T-cell (primary cell): ENCODE measurements at regions not wholly inside any gene's neighbourhood (a gene's known extent, or its start where the extent isn't known, plus 50 kb on each side); places are given as distances from the start of the nearest gene placed in this dataset.

Experiments used
- ATAC-seq, 4 experiments: fragments of 200-7000 bp in 3 of 4; fragments of 150-1000 bp in 1 of 4; cut with Tn5 transposase; replicated peaks in 1 of 4; 1 replicate in 3 of 4; 2 replicates in 1 of 4; pipeline ENCODE4 v1.10.0; 2021; ENCODE audit warnings: moderate library complexity in 3 of 4, mild to moderate bottlenecking in 2 of 4, moderate number of reproducible peaks in 1 of 4
- CTCF ChIA-PET, 2 donors: fragments of 300-600 bp; sonication (Branson Sonifier 250); formaldehyde crosslinking; loops; one replicate each; lab custom pipeline; 2022; ENCODE audit warnings: antibody characterized with exemption in 2 of 2; lab: Charles Lee
- POLR2A ChIA-PET, 2 donors: fragments of 300-600 bp; sonication (Branson Sonifier 250); formaldehyde crosslinking; loops; one replicate each; lab custom pipeline; 2022; ENCODE audit warnings: antibody characterized with exemption in 2 of 2; lab: Charles Lee
- DNase-seq, 35 experiments: peaks; one replicate each; pipeline versions ENCODE4 v3.0.0 to v3.0.0-alpha.2; 2013 to 2023
- H3K27ac ChIP-seq: one replicate; pipeline ENCODE4 v1.5.1; 2013; ENCODE audit warnings: low read length
- H3K27me3 ChIP-seq, 2 experiments: replicated peaks in 1 of 2; 1 replicate in 1 of 2; 2 replicates in 1 of 2; pipeline versions ENCODE4 v1.6.1 to v1.7.0; 2013; ENCODE audit warnings: low read length in 1 of 2, mixed read lengths in 1 of 2; ENCODE audit not compliant: control insufficient read depth in 2 of 2, insufficient read depth in 2 of 2; ENCODE audit errors: extremely low read depth in 1 of 2
- H3K36me3 ChIP-seq, 2 donors: 1 replicate in 1 of 2; 2 replicates in 1 of 2; pipeline versions ENCODE4 v1.6.1 to v1.7.0; 2013; ENCODE audit warnings: low read length in 1 of 2; ENCODE audit not compliant: control insufficient read depth in 2 of 2, insufficient read depth in 1 of 2; ENCODE audit errors: extremely low read depth in 1 of 2
- H3K4me1 ChIP-seq, 2 experiments: 1 replicate in 1 of 2; 2 replicates in 1 of 2; pipeline versions ENCODE4 v1.6.1 to v1.7.0; 2013; ENCODE audit warnings: low read length in 2 of 2, mixed read lengths in 1 of 2; ENCODE audit not compliant: insufficient read depth in 2 of 2, control insufficient read depth in 1 of 2; ENCODE audit errors: extremely low read depth in 1 of 2
- H3K4me3 ChIP-seq, 2 donors: 1 replicate in 1 of 2; 2 replicates in 1 of 2; pipeline versions ENCODE4 v1.5.1 to v1.7.0; 2013; ENCODE audit warnings: mild to moderate bottlenecking in 2 of 2, low read length in 1 of 2, moderate library complexity in 1 of 2; ENCODE audit not compliant: control insufficient read depth in 1 of 2; ENCODE audit errors: extremely low read depth in 1 of 2
- H3K9me3 ChIP-seq: 2 replicates; pipeline ENCODE4 v1.7.0; 2013
- H3K27ac Mint-ChIP-seq, 2 donors: one replicate each; pipeline ENCODE4 v1.8.0; 2020 to 2021; ENCODE audit warnings: mild to moderate bottlenecking in 2 of 2, mixed read lengths in 2 of 2
- H3K27me3 Mint-ChIP-seq, 2 donors: one replicate each; pipeline ENCODE4 v1.8.0; 2021 to 2022; ENCODE audit warnings: mixed read lengths in 2 of 2
- H3K36me3 Mint-ChIP-seq: one replicate; pipeline ENCODE4 v1.8.0; 2021; ENCODE audit warnings: mixed read lengths
- H3K4me1 Mint-ChIP-seq, 3 donors: one replicate each; pipeline ENCODE4 v1.8.0; 2020 to 2022; ENCODE audit warnings: mixed read lengths in 3 of 3, mild to moderate bottlenecking in 1 of 3
- H3K4me3 Mint-ChIP-seq, 3 donors: one replicate each; pipeline ENCODE4 v1.8.0; 2020 to 2022; ENCODE audit warnings: mild to moderate bottlenecking in 3 of 3, mixed read lengths in 3 of 3, moderate library complexity in 3 of 3
- H3K9me3 Mint-ChIP-seq, 3 donors: one replicate each; pipeline ENCODE4 v1.8.0; 2020 to 2022; ENCODE audit warnings: mixed read lengths in 3 of 3
- WGBS: methylation state at CpG from one replicate; pipeline ENCODE4 v1.1.5; 2013; ENCODE audit warnings: missing lambda C conversion rate; ENCODE audit not compliant: insufficient coverage; 5-methylcytosine and 5-hydroxymethylcytosine counted together

GRCh38 chr16:7227229-7227721, 105.4 kb upstream of the RBFOX1 start:
- Mint-ChIP-seq H3K27ac (no peak overlapping the region), H3K36me3 (no peaks in the 10 kb centered on the region), H3K4me1 (no peaks in the 10 kb centered on the region), H3K4me3 (no peak overlapping the region), H3K9me3 (peaks cover 23 to 44% (median 26%) of the 10 kb centered on the region in 3 donors), H3K27me3 (no peaks in the 10 kb centered on the region)
- DNase-seq (no peak), ATAC-seq (no peak)
- ChIA-PET CTCF (no interaction called here), POLR2A (no interaction called here)
- no peaks in the 10 kb centered on the region for H3K27me3 ChIP-seq
- H3K9me3 ChIP-seq = no peaks in the 10 kb centered on the region
- no peaks in the 10 kb centered on the region for H3K36me3 ChIP-seq
- no peak overlapping the region for H3K27ac ChIP-seq
- no peak overlapping the region for H3K4me3 ChIP-seq
- no peaks in the 10 kb centered on the region for H3K4me1 ChIP-seq
- WGBS = 25% methylated on average over 8 of the region's 13 CpGs

DNA sequence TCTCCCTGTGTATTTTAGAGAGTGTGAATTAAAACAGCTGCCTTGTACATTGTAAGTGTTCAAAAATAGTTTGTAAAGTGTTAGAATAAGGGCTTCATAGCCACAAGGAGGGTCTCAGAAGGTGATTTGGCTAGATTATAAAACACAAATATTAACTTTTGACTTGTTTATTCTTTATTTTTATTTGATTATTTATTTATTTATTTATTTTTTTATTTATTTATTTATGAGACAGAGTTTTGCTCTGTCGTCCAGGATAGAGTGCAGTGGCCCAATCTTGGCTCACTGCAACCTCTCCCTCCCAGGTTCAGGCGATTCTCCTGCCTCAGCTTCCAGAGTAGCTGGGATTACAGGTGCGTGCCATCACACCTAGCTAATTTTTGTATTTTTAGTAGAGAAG, 111.5 kb upstream of the RBFOX1 start:
- no peaks in the 10 kb centered on the region for H3K36me3 Mint-ChIP-seq
- no peaks in the 10 kb centered on the region for H3K27me3 Mint-ChIP-seq
- ATAC-seq = no peak
- no peak overlapping the region for H3K27ac Mint-ChIP-seq
- no peaks in the 10 kb centered on the region for H3K9me3 ChIP-seq
- CTCF ChIA-PET = no interaction called here
- H3K27me3 ChIP-seq = no peaks in the 10 kb centered on the region
- H3K4me3 Mint-ChIP-seq = no peak overlapping the region
- H3K4me3 ChIP-seq = no peak overlapping the region
- H3K4me1 Mint-ChIP-seq = no peaks in the 10 kb centered on the region
- H3K27ac ChIP-seq = no peak overlapping the region
- POLR2A ChIA-PET = no interaction called here
- peaks cover 20 to 31% (median 26%) of the 10 kb centered on the region in 3 donors for H3K9me3 Mint-ChIP-seq
- WGBS = no CpG with 5 or more reads among the region's 3 CpGs
- DNase-seq = no peak
- H3K36me3 ChIP-seq = no peaks in the 10 kb centered on the region
- H3K4me1 ChIP-seq = no peaks in the 10 kb centered on the region

GRCh38 chr16:7218936-7219335, 113.7 kb upstream of the RBFOX1 start:
- POLR2A ChIA-PET = no interaction called here
- H3K27ac Mint-ChIP-seq = no peak overlapping the region
- ATAC-seq = no peak
- no CpG with 5 or more reads among the region's 4 CpGs for WGBS
- Histone ChIP-seq H3K4me1 (no peaks in the 10 kb centered on the region), H3K9me3 (no peaks in the 10 kb centered on the region), H3K36me3 (no peaks in the 10 kb centered on the region), H3K27ac (no peak overlapping the region), H3K4me3 (no peak overlapping the region), H3K27me3 (no peaks in the 10 kb centered on the region)
- no peak overlapping the region for H3K4me3 Mint-ChIP-seq
- no peaks in the 10 kb centered on the region for H3K36me3 Mint-ChIP-seq
- no peaks in the 10 kb centered on the region for H3K4me1 Mint-ChIP-seq
- CTCF ChIA-PET = no interaction called here
- peaks cover 22 to 36% (median 31%) of the 10 kb centered on the region in 3 donors for H3K9me3 Mint-ChIP-seq
- DNase-seq = no peak
- no peaks in the 10 kb centered on the region for H3K27me3 Mint-ChIP-seq

GRCh38 chr16:7217797-7218196, 114.8 kb upstream of the RBFOX1 start:
- Mint-ChIP-seq H3K9me3 (peaks cover 19 to 36% (median 28%) of the 10 kb centered on the region in 3 donors), H3K36me3 (no peaks in the 10 kb centered on the region), H3K4me1 (no peaks in the 10 kb centered on the region), H3K4me3 (no peak overlapping the region), H3K27ac (no peak overlapping the region), H3K27me3 (no peaks in the 10 kb centered on the region)
- DNase-seq (no peak), ATAC-seq (no peak)
- ChIA-PET CTCF (no interaction called here), POLR2A (no interaction called here)
- Histone ChIP-seq H3K27me3 (no peaks in the 10 kb centered on the region), H3K4me1 (no peaks in the 10 kb centered on the region), H3K36me3 (no peaks in the 10 kb centered on the region), H3K27ac (no peak overlapping the region), H3K4me3 (no peak overlapping the region), H3K9me3 (no peaks in the 10 kb centered on the region)
- WGBS = 98% methylated on average over 7 of the region's 14 CpGs

DNA sequence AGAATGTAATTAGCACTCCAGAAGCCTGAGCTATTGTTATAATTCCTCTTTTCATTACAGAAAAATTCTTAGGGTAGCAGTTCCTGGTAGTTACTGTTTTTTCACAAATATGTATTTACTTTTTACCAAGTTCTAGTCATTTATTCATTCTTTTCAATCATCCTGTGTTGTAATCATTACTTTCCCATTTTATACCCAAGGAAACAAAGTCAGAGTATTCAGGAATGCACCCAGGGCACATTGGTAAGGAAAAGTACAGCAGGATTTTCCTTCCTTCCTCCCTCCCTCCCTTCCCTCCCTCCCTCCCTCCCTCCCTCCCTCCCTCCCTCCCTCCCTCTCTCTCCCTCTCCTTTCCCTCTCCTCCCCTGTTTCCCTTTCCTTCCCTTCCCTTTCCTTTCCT, 115.9 kb upstream of the RBFOX1 start:
- ChIA-PET CTCF (no interaction called here), POLR2A (interaction anchor here in 1 of 2 donors (0.6 kb wide), 1 partner anchor 28 kb away, joined by 5 read pairs; no protein-coding TSS in a partner anchor)
- no peaks in the 10 kb centered on the region for H3K4me1 Mint-ChIP-seq

DNA sequence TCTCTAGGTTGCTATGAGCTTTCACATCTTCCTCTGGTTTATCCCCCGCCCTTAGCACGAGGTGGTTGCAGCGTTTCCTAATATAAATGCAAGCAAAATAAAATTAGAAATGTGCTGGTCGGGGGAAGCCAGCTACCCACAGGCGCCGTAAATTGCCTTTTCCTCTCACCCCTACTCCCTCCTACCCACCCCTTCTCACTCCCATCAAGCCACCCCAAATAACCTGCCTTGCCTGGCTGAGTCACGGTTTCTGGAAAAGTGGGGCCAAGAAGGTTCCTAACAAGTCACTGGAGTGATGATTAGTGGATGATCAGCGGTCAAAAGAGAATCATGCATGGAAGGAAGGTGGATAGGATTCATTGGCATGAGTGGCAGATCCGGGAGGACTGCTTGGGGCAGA, 120.9 kb upstream of the RBFOX1 start:
- 29% methylated on average over 1 of the region's 9 CpGs for WGBS
- H3K4me1 ChIP-seq = no peaks in the 10 kb centered on the region
- ChIA-PET POLR2A (no interaction called here), CTCF (no interaction called here)
- Mint-ChIP-seq H3K36me3 (no peaks in the 10 kb centered on the region), H3K4me3 (no peak overlapping the region), H3K27me3 (no peaks in the 10 kb centered on the region), H3K4me1 (no peaks in the 10 kb centered on the region), H3K9me3 (peaks cover 12 to 22% (median 21%) of the 10 kb centered on the region in 3 donors), H3K27ac (no peak overlapping the region)
- H3K36me3 ChIP-seq = no peaks in the 10 kb centered on the region
- no peaks in the 10 kb centered on the region for H3K27me3 ChIP-seq
- DNase-seq (no peak), ATAC-seq (no peak)
- no peak overlapping the region for H3K27ac ChIP-seq
- no peaks in the 10 kb centered on the region for H3K9me3 ChIP-seq
- H3K4me3 ChIP-seq = no peak overlapping the region

More for the DNA sequence above, 115.9 kb upstream of the RBFOX1 start:
- H3K4me3 ChIP-seq = no peak overlapping the region
- no peaks in the 10 kb centered on the region for H3K27me3 ChIP-seq
- Mint-ChIP-seq H3K27me3 (no peaks in the 10 kb centered on the region), H3K36me3 (no peaks in the 10 kb centered on the region), H3K4me3 (no peak overlapping the region), H3K27ac (no peak overlapping the region), H3K9me3 (peaks cover 15 to 33% (median 29%) of the 10 kb centered on the region in 3 donors)
- H3K4me1 ChIP-seq = no peaks in the 10 kb centered on the region
- ATAC-seq = no peak
- no peak for DNase-seq
- H3K27ac ChIP-seq = no peak overlapping the region
- H3K9me3 ChIP-seq = no peaks in the 10 kb centered on the region
- no peaks in the 10 kb centered on the region for H3K36me3 ChIP-seq

GRCh38 chr16:7209598-7209997, 123.0 kb upstream of the RBFOX1 start:
- H3K9me3 Mint-ChIP-seq = peaks cover 15 to 26% (median 20%) of the 10 kb centered on the region in 3 donors
- DNase-seq = no peak
- H3K4me3 ChIP-seq = no peak overlapping the region
- 100% methylated on average over 1 of the region's 3 CpGs for WGBS
- no peaks in the 10 kb centered on the region for H3K4me1 Mint-ChIP-seq
- H3K27me3 ChIP-seq = no peaks in the 10 kb centered on the region
- H3K4me1 ChIP-seq = no peaks in the 10 kb centered on the region
- H3K27ac Mint-ChIP-seq = no peak overlapping the region
- no peaks in the 10 kb centered on the region for H3K9me3 ChIP-seq
- H3K4me3 Mint-ChIP-seq = no peak overlapping the region
- H3K27me3 Mint-ChIP-seq = no peaks in the 10 kb centered on the region
- CTCF ChIA-PET = no interaction called here
- POLR2A ChIA-PET = no interaction called here
- no peaks in the 10 kb centered on the region for H3K36me3 Mint-ChIP-seq
- ATAC-seq = no peak
- H3K27ac ChIP-seq = no peak overlapping the region
- no peaks in the 10 kb centered on the region for H3K36me3 ChIP-seq
